Mesenchymal stem cell (in vitro differentiated cells and primary cell): ENCODE measurements at regions not wholly inside any gene's neighbourhood (a gene's known extent, or its start where the extent isn't known, plus 50 kb on each side); places are given as distances from the start of the nearest gene placed in this dataset.

ENCODE experiments used
- DNase-seq: peaks from one replicate; pipeline ENCODE4 v3.0.0-alpha.2; 2013
- H2AFZ ChIP-seq: one replicate; pipeline ENCODE4 v1.6.1; 2013; ENCODE audit warnings: low read depth, mild to moderate bottlenecking, control low read depth, inconsistent platforms, low read length, moderate library complexity
- H2AK5ac ChIP-seq: 2 replicates; pipeline ENCODE4 v1.6.1; 2013; ENCODE audit warnings: low read length, moderate library complexity, mild to moderate bottlenecking, inconsistent platforms; ENCODE audit not compliant: severe bottlenecking
- H2BK120ac ChIP-seq: one replicate; pipeline ENCODE4 v1.6.1; 2013; ENCODE audit warnings: low read depth, mild to moderate bottlenecking, inconsistent platforms, low read length, moderate library complexity
- H2BK12ac ChIP-seq, 2 experiments: one replicate each; pipeline ENCODE4 v1.6.1; 2013; ENCODE audit warnings: inconsistent platforms in 2 of 2, low read length in 2 of 2, mild to moderate bottlenecking in 2 of 2, moderate library complexity in 2 of 2, control low read depth in 1 of 2
- H2BK15ac ChIP-seq: one replicate; pipeline ENCODE4 v1.6.1; 2013; ENCODE audit warnings: mild to moderate bottlenecking, low read depth, inconsistent platforms; ENCODE audit not compliant: poor library complexity, severe bottlenecking
- H2BK5ac ChIP-seq: 2 replicates; pipeline ENCODE4 v1.6.1; 2013; ENCODE audit warnings: low read depth, mild to moderate bottlenecking, low read length, control low read depth, inconsistent platforms; ENCODE audit not compliant: poor library complexity, severe bottlenecking
- H3K14ac ChIP-seq, 2 experiments: one replicate each; pipeline ENCODE4 v1.6.1; 2013; ENCODE audit warnings: inconsistent platforms in 2 of 2, low read length in 2 of 2, control low read depth in 1 of 2, mild to moderate bottlenecking in 1 of 2, moderate library complexity in 1 of 2
- H3K18ac ChIP-seq, 2 experiments: one replicate each; pipeline ENCODE4 v1.6.1; 2013; ENCODE audit warnings: inconsistent platforms in 2 of 2, low read length in 2 of 2, control low read depth in 1 of 2, low read depth in 1 of 2, mild to moderate bottlenecking in 1 of 2
- H3K23ac ChIP-seq, 2 experiments: one replicate each; pipeline ENCODE4 v1.6.1; 2013; ENCODE audit warnings: inconsistent platforms in 2 of 2, low read length in 2 of 2, mild to moderate bottlenecking in 2 of 2, moderate library complexity in 2 of 2, control low read depth in 1 of 2
- H3K27ac ChIP-seq: 2 replicates; pipeline ENCODE4 v1.5.1; 2013; ENCODE audit warnings: mild to moderate bottlenecking, moderate library complexity, low read length, control low read depth, inconsistent platforms; ENCODE audit not compliant: poor library complexity, severe bottlenecking
- H3K27me3 ChIP-seq, 2 experiments: 2 replicates each; pipeline versions ENCODE4 v1.6.1 to v1.7.0; 2013; ENCODE audit warnings: low read length in 2 of 2, mild to moderate bottlenecking in 2 of 2, moderate library complexity in 2 of 2, control low read depth in 1 of 2, inconsistent platforms in 1 of 2; ENCODE audit not compliant: control insufficient read depth in 1 of 2, insufficient read depth in 1 of 2
- H3K36me3 ChIP-seq, 2 experiments: 2 replicates each; pipeline versions ENCODE4 v1.6.1 to v1.7.0; 2013; ENCODE audit warnings: low read length in 2 of 2, control low read depth in 1 of 2, inconsistent platforms in 1 of 2, low read depth in 1 of 2, mild to moderate bottlenecking in 1 of 2; ENCODE audit not compliant: insufficient read depth in 2 of 2, control insufficient read depth in 1 of 2
- H3K4ac ChIP-seq, 2 experiments: one replicate each; pipeline ENCODE4 v1.6.1; 2013; ENCODE audit warnings: inconsistent platforms in 2 of 2, low read length in 2 of 2, mild to moderate bottlenecking in 2 of 2, moderate library complexity in 2 of 2, control low read depth in 1 of 2, low read depth in 1 of 2
- H3K4me1 ChIP-seq: 2 replicates; pipeline ENCODE4 v1.6.1; 2013; ENCODE audit warnings: low read depth, low read length, control low read depth; ENCODE audit not compliant: control insufficient read depth, insufficient read depth
- H3K4me2 ChIP-seq: 2 replicates; pipeline ENCODE4 v1.6.1; 2013; ENCODE audit warnings: low read length, mild to moderate bottlenecking, inconsistent platforms; ENCODE audit not compliant: poor library complexity, severe bottlenecking
- H3K4me3 ChIP-seq, 2 experiments: 2 replicates each; pipeline versions ENCODE4 v1.5.1 to v1.7.0; 2013; ENCODE audit warnings: low read length in 2 of 2, mild to moderate bottlenecking in 2 of 2, control low read depth in 1 of 2, low read depth in 1 of 2; ENCODE audit not compliant: insufficient read depth in 1 of 2
- H3K79me1 ChIP-seq: replicated peaks from 2 replicates; pipeline ENCODE4 v1.6.1; 2013; ENCODE audit warnings: mild to moderate bottlenecking, control low read depth, low read length, inconsistent platforms; ENCODE audit not compliant: poor library complexity, severe bottlenecking
- H3K9ac ChIP-seq: 2 replicates; pipeline ENCODE4 v1.7.0; 2013; ENCODE audit warnings: mild to moderate bottlenecking, low read length, moderate library complexity
- H3K9me3 ChIP-seq: 2 replicates; pipeline ENCODE4 v1.7.0; 2013; ENCODE audit warnings: mild to moderate bottlenecking, low read length; ENCODE audit not compliant: control insufficient read depth
- H4K8ac ChIP-seq: one replicate; pipeline ENCODE4 v1.6.1; 2013; ENCODE audit warnings: inconsistent platforms, mild to moderate bottlenecking, low read length, moderate library complexity
- H4K91ac ChIP-seq: one replicate; pipeline ENCODE4 v1.6.1; 2013; ENCODE audit warnings: mild to moderate bottlenecking, low read length, inconsistent platforms
- WGBS: methylation state at CpG from one replicate; pipeline ENCODE4 v1.1.7; 2013; ENCODE audit warnings: mixed read lengths; 5-methylcytosine and 5-hydroxymethylcytosine counted together

- no peak overlapping the region for H3K27ac ChIP-seq
- H3K4me1 ChIP-seq, result no peaks in the 10 kb centered on the region
- H3K4ac ChIP-seq, result no peak overlapping the region
- H2BK15ac ChIP-seq, result no peak overlapping the region
- no peak overlapping the region for H2AK5ac ChIP-seq
- no peak overlapping the region for H3K9ac ChIP-seq
- no peak overlapping the region for H3K4me3 ChIP-seq
- H4K91ac ChIP-seq, result no peak overlapping the region
- no peak overlapping the region for H3K23ac ChIP-seq
- H3K79me1 ChIP-seq, result no peaks in the 10 kb centered on the region
- no peak overlapping the region for H2BK120ac ChIP-seq
- 79% methylated on average over 1 of the region's 1 CpG for WGBS
- H3K4me2 ChIP-seq, result no peak overlapping the region
- no peak overlapping the region for H2AFZ ChIP-seq
- no peak for DNase-seq
- no peak overlapping the region for H4K8ac ChIP-seq
- no peaks in the 10 kb centered on the region for H3K9me3 ChIP-seq
- no peak overlapping the region for H2BK12ac ChIP-seq
- H3K27me3 ChIP-seq, result peaks cover 0 to 11% of the 10 kb centered on the region in 2 experiments
- H3K18ac ChIP-seq, result no peak overlapping the region
- no peaks in the 10 kb centered on the region for H3K36me3 ChIP-seq
- no peak overlapping the region for H3K14ac ChIP-seq
- H2BK5ac ChIP-seq, result no peak overlapping the region
Observed at GRCh38 chr6:135576055-135576454, 78.5 kb upstream of the AHI1 start.

GRCh38 chr6:135577059-135577538 lies 79.6 kb upstream of the AHI1 start:
- no peak overlapping the region for H3K14ac ChIP-seq
- no peak overlapping the region for H2BK5ac ChIP-seq
- H2AFZ ChIP-seq, result no peak overlapping the region
- H2BK120ac ChIP-seq, result no peak overlapping the region
- no peaks in the 10 kb centered on the region for H3K4me1 ChIP-seq
- H3K27ac ChIP-seq, result no peak overlapping the region
- no peak overlapping the region for H3K4ac ChIP-seq
- H3K9ac ChIP-seq, result no peak overlapping the region
- H3K9me3 ChIP-seq, result no peaks in the 10 kb centered on the region
- no peak overlapping the region for H4K91ac ChIP-seq
- H2AK5ac ChIP-seq, result no peak overlapping the region
- no peaks in the 10 kb centered on the region for H3K36me3 ChIP-seq
- no peak overlapping the region for H2BK15ac ChIP-seq
- H3K4me2 ChIP-seq, result no peak overlapping the region
- H3K4me3 ChIP-seq, result no peak overlapping the region
- no peak overlapping the region for H4K8ac ChIP-seq
- no peaks in the 10 kb centered on the region for H3K79me1 ChIP-seq
- DNase-seq, result no peak
- H2BK12ac ChIP-seq, result no peak overlapping the region
- H3K18ac ChIP-seq, result no peak overlapping the region
- no peak overlapping the region for H3K23ac ChIP-seq
- 96% methylated on average over 1 of the region's 1 CpG for WGBS
- peaks cover 0 to 11% of the 10 kb centered on the region in 2 experiments for H3K27me3 ChIP-seq

DNA sequence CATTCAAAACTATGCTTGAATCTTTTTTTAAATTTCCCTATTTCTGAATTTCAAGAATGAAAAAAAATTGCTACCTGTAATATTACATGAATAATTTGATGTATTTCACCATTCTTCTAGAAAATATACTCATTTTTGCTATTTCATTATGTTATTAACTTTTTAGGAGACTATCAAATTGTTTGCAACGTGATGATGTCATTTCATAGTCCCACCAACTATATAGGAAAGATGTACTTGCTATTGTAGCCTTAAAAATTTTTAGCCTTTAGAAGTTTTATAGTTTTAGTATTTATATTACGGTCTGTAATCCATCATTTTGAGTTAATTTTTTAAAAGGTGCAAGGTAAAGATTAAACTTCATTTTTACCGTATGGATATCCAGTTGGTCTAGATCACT lies 81.4 kb upstream of the AHI1 start:
- Histone ChIP-seq H3K18ac (no peak overlapping the region), H2BK15ac (no peak overlapping the region), H4K91ac (no peak overlapping the region), H3K27ac (no peak overlapping the region), H3K9ac (no peak overlapping the region), H3K4me3 (no peak overlapping the region), H2BK12ac (no peak overlapping the region), H2AK5ac (no peak overlapping the region), H3K23ac (no peak overlapping the region), H3K79me1 (no peaks in the 10 kb centered on the region), H3K9me3 (no peaks in the 10 kb centered on the region), H2BK120ac (no peak overlapping the region), H3K14ac (no peak overlapping the region), H3K4me1 (no peaks in the 10 kb centered on the region), H4K8ac (no peak overlapping the region), H2BK5ac (no peak overlapping the region), H3K4ac (no peak overlapping the region), H3K4me2 (no peak overlapping the region), H3K27me3 (peaks cover 0 to 9% of the 10 kb centered on the region in 2 experiments), H2AFZ (no peak overlapping the region), H3K36me3 (no peaks in the 10 kb centered on the region)
- WGBS, result 100% methylated on average over 2 of the region's 3 CpGs
- no peak for DNase-seq

- Histone ChIP-seq H3K9me3 (no peaks in the 10 kb centered on the region), H3K27me3 (peaks cover 0 to 6% of the 10 kb centered on the region in 2 experiments), H4K91ac (no peak overlapping the region), H2AK5ac (no peak overlapping the region), H3K36me3 (no peaks in the 10 kb centered on the region), H3K4ac (no peak overlapping the region), H3K4me2 (no peak overlapping the region), H2AFZ (no peak overlapping the region), H4K8ac (no peak overlapping the region), H3K14ac (no peak overlapping the region), H2BK12ac (no peak overlapping the region), H3K4me3 (no peak overlapping the region), H3K79me1 (no peaks in the 10 kb centered on the region), H3K9ac (no peak overlapping the region), H3K4me1 (no peaks in the 10 kb centered on the region), H2BK120ac (no peak overlapping the region), H2BK5ac (no peak overlapping the region), H3K23ac (no peak overlapping the region), H3K27ac (no peak overlapping the region), H3K18ac (no peak overlapping the region), H2BK15ac (no peak overlapping the region)
- DNase-seq, result no peak
- 77% methylated on average over 3 of the region's 3 CpGs for WGBS
Observed at GRCh38 chr6:135581211-135581610, 83.7 kb upstream of the AHI1 start.
